Activated CD4-positive, alpha-beta T cell treated with anti-CD3 and anti-CD28 coated beads, Interleukin-2, Interleukin-6, amounts not matched to agents 100 ng/mL and 50 ng/mL, durations not matched to agents 16 hours and 8 hours (primary cell): ENCODE measurements at regions not wholly inside any gene's neighbourhood (a gene's known extent, or its start where the extent isn't known, plus 50 kb on each side); places are given as distances from the start of the nearest gene placed in this dataset.
"Not testable (repeated sequence)": the region's sequence is repeated elsewhere in the genome, so short reads cannot be mapped to it uniquely, and the experiment has no call there.

Experiments
- DNase-seq: peaks from one replicate; pipeline ENCODE4 v3.0.0-alpha.2; 2020

- no peak for DNase-seq
These were observed 401.5 kb upstream of the ADGRB3 start for GRCh38 chr6:68233623-68234022.

- DNase-seq, result no peak
These were observed 405.5 kb upstream of the ADGRB3 start for GRCh38 chr6:68229566-68229965.

DNA sequence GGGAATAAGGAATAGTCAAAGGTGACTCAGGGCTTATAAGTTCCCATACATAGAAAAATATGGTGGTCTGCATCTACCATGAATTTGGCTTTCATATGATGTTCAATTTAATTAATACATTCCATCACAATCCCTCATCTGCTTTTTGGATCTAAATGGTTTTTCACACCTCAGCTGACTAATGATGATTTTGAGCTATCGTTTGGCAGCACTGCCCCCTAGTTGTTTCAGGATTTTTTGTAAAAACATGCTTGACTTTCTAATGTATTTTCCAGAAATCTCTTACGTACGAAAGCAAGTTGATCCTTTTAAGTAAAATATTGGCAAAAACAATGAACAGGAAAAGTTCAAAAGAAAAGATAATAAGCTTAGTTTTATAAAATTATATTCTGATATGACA lies 408.6 kb upstream of the ADGRB3 start:
- DNase-seq, result no peak

DNA sequence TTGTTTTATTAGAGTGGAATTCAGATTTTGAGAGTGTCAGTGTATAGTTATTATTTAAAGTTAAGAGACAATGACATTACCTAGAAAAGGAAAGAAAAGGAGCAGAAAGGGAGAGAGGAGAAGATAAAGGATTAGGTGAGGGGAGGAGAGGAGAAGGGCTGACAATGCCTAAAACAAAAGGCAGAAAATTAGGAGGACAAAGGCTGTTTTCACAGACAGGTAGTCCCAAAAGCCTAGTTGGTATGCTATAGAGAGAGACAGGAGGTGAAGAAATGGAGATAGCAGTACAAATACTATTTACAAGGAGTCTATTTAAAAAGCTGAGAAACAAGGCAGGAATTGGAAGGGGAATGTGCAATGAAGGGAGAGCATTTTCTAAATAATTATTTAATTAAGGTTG lies 409.4 kb upstream of the ADGRB3 start:
- no peak for DNase-seq

DNA sequence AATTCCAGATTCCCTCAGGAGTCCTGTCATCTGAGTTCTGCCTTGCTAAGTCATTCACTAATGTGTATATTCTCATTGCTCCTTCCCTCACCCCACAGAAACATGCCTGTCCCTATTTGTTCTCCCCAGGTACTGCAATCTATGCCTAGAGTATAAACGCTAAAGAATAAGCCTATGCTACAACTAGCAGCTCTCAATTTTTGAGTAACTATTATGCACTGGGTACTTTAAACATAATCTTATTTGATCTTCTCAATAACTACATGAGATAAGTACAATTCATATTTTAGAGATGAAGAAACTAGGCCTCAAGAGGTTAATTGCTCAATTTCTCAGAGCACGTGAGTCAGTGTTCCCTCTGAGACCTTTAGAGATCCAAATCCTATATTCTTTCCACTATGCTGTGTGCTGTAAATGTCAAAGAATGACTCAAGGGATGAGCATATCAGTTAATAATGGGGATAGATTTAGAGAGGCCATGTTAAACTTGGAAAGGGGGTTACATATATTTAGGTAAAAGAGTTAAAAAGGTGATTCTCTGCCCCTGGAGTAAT lies 423.8 kb upstream of the ADGRB3 start:
- DNase-seq, result no peak

DNA sequence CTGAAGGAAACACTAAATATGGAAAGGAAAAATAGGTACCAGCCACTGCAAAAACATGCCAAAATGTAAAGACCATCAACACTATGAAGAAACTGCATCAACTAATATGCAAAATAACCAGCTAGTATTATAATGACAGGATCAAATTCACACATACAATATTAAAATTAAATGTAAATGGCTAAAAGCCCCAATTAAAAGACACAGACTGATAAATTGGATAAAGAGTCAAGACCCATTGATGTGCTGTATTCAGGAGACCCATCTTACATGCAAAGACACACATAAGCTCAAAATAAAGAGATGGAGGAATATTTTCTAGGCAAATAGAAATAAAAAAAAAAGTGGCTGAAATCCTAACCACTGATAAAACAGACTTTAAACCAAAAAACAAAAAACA lies 427.5 kb upstream of the ADGRB3 start:
- not testable (repeated sequence) for DNase-seq

DNA sequence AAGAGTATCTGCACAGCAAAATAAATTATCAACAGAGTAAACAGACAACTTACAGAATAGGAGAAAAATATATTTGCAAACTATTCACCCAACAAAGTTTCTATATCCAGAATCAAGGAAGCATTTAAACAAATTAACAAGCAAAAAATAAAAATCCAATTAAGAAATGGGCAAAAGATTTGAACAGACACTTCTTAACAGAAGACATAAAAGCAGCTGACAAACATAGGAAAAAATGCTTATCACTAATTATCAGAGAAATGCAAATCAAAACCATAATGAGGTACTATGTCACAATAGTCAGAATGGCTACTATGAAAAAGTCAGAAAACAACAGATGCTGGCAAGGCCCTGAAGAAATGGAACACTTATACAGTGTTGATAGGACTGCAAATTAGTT lies 434.2 kb upstream of the ADGRB3 start:
- DNase-seq, result no peak

- DNase-seq, result no peak
These were observed 437.7 kb upstream of the ADGRB3 start for GRCh38 chr6:68197356-68197755.

- DNase-seq, result no peak
These were observed 438.4 kb upstream of the ADGRB3 start for GRCh38 chr6:68196645-68197044.

GRCh38 chr6:68195753-68196152 lies 439.3 kb upstream of the ADGRB3 start:
- not testable (repeated sequence) for DNase-seq

DNA sequence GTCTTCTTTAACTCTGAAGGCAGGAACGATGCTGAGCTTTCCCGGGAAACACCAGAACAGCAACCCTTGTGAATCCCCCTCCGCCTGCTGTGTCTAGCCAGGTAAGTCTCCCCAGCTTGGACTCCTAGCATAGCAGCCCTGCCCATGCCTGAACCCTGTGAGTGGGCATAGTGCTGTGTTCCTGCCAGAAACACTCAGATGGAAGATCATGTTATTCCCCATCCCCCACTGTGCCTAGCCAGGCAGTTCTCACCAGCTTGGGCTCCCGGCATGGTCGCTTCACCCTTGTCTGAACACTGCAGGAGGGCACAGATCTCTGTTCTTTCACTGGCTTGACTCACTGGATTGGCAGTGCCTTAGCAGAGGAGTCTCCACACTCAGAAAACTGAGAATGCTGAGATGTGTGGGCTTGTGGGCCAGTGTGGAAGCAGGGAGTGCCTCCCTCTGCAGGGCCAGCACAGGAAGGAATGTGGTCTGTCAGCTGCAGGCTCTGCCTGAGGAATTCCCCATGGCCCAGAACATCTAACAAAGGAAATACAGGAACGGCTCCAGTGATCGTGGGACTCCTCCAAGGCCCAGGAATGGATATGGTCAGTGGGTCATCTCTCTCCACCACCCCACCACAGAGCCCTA lies 440.1 kb upstream of the ADGRB3 start:
- no peak for DNase-seq

DNA sequence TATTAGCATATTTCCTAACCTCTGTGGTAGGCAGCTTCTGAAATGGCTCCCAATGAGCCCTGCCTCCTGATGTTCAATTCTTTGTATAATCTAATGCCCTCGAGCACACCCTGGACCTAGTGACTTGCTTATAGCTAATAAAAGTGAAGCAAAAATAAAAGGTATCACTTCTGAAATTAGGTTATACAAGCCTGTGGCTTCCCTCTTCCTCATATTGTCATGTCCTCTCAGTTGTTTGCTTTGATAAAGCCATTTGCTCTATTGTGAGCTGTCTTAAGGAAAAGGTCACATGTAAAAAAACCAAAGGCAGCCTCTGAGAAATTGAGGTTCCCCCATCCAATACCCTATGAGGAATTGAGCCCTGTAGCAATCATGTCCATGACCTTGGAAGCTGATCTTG lies 442.1 kb upstream of the ADGRB3 start:
- no peak for DNase-seq

DNA sequence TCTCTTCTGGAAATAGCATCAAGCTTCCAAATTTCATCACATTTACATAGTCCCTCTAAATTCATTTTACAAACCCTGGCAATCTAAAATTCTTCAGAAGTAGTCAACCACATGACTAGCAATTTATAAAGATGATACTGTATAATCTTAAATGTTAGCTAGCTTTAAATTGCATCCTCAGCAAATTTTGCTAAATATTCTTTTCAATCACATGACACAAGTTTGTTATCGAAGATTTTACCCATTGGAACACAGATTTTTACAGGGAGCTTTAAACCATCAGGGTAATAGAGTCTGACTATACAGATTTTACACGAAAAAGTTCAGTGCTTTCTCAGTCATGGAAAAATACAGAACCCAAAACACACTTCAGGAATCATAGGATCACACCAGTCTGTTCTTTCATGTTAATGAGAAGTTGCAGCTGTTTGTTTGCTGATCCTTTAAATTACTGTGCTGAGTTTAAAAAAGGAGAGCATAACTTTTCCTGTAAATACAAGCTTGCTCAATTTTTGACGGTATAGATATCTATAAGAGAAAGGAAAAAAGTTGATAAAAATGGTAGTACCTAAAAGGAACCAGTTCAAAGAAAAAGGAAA lies 445.8 kb upstream of the ADGRB3 start:
- DNase-seq, result no peak

- no peak for DNase-seq
These were observed 448.2 kb upstream of the ADGRB3 start for GRCh38 chr6:68186870-68187269.

DNA sequence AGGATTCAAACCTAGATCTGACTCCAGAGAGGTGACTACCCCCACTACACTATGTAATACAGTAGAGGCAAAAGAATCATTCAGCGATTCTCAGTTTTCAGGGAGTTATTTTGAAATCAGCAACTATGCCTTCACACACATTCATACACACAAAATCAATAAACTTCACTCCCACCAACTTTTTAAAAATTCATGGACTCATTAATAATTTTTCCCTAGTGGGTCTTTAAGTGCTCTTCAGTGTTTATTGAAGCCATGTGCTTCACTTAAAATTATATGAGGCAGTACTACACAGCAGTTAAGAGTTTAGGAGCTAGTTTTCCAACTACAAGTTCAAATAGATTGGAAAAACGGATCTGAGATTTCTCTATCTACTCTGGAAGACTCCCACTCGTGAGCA lies 452.7 kb upstream of the ADGRB3 start:
- DNase-seq, result no peak

DNA sequence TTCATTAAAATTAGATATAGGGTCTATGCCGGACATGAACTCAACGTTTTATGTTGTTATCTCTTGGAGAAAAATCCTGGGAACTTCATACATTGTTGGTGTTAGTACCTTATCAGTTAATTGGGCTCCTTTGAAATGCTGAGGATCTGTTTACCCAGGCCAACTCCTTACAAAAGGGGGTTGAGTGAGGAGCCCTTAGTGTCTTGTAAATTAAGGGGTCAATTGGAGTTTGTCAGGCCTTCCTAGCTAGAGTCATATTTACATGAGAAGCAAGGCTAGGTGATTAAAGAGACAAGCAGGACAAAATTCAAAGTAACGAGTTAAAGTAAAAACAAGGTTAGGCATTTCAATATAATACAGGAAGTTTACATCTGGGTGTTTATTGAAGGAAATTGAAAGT lies 454.1 kb upstream of the ADGRB3 start:
- DNase-seq, result not testable (repeated sequence)

DNA sequence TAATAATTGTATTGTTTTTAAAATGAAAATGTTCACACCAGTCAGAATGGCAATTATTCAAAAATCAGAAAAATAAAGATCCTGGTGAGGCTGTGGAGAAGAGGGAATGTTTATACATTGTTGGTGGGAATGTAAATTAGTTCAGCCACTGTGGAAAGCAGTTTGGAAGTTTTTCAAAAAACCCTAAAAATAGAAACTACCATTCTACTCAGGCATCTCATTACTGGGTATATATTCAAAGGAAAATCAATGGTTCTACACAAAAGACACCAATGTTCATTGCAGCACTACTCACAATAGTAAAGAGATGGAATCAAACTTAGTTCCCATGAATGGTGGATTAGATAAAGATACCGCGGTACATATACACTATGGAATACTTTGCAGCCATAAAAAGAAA lies 461.5 kb upstream of the ADGRB3 start:
- no peak for DNase-seq

DNA sequence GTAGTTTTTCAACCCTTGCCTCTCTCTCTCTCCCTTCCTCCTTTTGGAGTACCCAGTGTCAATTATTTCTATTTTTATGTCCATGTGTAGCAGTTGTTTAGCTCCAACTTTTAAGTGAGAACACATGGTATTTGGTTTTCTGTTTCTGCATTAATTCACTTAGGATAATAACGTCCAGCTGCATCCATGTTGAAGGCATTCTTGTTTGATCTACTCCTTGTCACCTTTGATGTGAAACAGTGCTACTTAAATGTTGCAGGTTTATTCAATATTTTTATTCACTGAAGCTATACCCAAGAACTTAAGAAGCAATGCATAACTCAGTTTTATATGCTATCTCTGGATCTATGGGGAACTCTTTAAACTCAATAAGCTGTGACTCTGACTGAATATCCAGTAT lies 465.2 kb upstream of the ADGRB3 start:
- DNase-seq, result no peak

DNA sequence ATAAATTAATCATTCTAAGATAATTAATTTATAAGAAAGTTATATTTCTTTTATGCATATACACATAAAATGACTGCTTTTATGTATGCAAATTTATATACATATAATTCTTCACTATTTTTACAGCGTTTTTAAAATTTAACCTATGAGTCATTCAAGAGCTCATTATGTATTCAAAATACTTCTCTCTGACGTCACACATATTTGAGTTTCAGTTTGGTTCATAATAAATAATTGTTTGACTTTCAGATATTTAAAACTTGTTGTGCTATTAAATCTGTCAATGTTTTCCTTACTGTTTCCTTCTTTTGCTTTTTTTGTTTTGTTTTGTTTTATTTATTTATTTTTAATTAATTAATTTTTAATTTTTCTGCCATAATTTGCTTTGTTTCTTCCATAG lies 467.5 kb upstream of the ADGRB3 start:
- DNase-seq, result no peak

DNA sequence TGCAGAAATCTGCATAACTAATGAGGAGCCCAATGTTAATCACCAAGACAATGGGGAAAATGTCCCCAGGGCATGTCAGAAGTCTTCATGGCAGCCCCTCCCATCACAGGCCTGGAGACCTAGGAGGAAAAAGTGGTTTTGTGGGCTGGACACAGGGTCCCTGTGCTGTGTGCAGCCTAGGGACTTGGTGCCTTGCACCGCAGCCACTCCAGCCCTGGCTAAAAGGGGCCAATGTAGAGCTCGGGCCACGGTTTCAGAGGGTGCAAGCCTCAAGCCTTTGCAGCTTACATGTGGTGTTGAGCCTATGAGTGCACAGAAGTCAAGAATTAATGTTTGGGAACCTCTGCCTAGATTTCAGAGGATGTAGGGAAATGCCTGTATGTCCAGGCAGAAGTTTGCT lies 474.3 kb upstream of the ADGRB3 start:
- DNase-seq, result not testable (repeated sequence)

GRCh38 chr6:68160348-68160747 lies 474.7 kb upstream of the ADGRB3 start:
- no peak for DNase-seq

DNA sequence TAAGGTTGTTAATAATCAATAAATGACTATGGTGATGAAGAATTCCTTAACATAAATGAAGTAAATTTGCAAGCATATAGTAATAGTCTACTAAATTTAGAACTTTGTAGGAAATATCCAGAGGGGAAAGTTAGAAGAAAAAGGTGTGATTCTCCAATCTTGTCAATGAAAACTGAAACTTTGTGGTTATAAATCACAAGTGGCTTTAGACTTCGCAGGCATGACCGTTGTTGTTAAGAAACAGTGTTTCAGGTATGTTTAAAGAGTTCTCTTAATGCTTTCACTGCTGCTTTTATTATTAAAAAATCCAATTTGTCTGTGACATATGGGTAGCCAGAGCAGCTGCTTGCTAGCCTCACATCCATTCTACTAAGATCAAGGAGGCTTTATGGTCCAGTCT lies 475.6 kb upstream of the ADGRB3 start:
- DNase-seq, result no peak

GRCh38 chr6:68158256-68158655 lies 476.8 kb upstream of the ADGRB3 start:
- DNase-seq, result no peak

- no peak for DNase-seq
These were observed 490.4 kb upstream of the ADGRB3 start for GRCh38 chr6:68144667-68145066.

GRCh38 chr6:68141190-68141589 lies 493.9 kb upstream of the ADGRB3 start:
- no peak for DNase-seq
